NCI-H510A treated with DMSO at 0.1 percent for 48 hours (cell line): ENCODE measurements at regions not wholly inside any gene's neighbourhood (a gene's known extent, or its start where the extent isn't known, plus 50 kb on each side); places are given as distances from the start of the nearest gene placed in this dataset.

Experiments
- DNase-seq: peaks from one replicate; lab custom pipeline; 2025; lab: John Stamatoyannopoulos, UW

- DNase-seq, result no peak
Observed at GRCh38 chr13:21318891-21319532, 140.1 kb downstream of the ZDHHC20 start.

GRCh38 chr13:21319869-21320641 is 139.0 kb downstream of the ZDHHC20 start:
- DNase-seq, result no peak

GRCh38 chr13:21320642-21321034 is 138.5 kb downstream of the ZDHHC20 start:
- DNase-seq, result no peak

- DNase-seq, result no peak
Observed at GRCh38 chr13:21321269-21321668, 137.8 kb downstream of the ZDHHC20 start.

GRCh38 chr13:21322327-21322965 is 136.7 kb downstream of the ZDHHC20 start:
- DNase-seq, result no peak
